ENCODE measurements at regions not wholly inside any gene's neighbourhood (a gene's known extent, or its start where the extent isn't known, plus 50 kb on each side); places are given as distances from the start of the nearest gene placed in this dataset.
A peak's percentile ranks its signal among the peaks of the same experiment; 100 is the strongest.

GRCh38 chr3:150254309-150254708 is 153.8 kb upstream of the TSC22D2 start:
- Histone ChIP-seq H2AFZ (replicated peaks; ENCODE audit: low read length, poor library complexity) (no peak overlapping the region), H4K20me1 (ENCODE audit: insufficient read depth, low read length) (no peaks in the 10 kb centered on the region), H4K8ac (ENCODE audit: low read depth in 2 of 2, low read length in 2 of 2) (no peak overlapping the region), H3K56ac (ENCODE audit: extremely low read depth, insufficient read depth, low read length) (no peak overlapping the region), H3K9me3 (ENCODE audit: control insufficient read depth, insufficient read depth, low read length) (no peaks in the 10 kb centered on the region), H2BK20ac (ENCODE audit: low read depth, low read length) (peak overlapping the region; percentile 75; the same call in 1 of the 2 replicates), H3K79me1 (ENCODE audit: low read depth in 1 of 2, low read length in 2 of 2) (peaks cover 6 to 12% of the 10 kb centered on the region in 2 experiments; a peak in 2 of 4 replicates), H3K27ac (ENCODE audit: insufficient read depth, low read length) (no peak overlapping the region), H3K4me3 (ENCODE audit: insufficient read depth, low read depth, low read length) (no peak overlapping the region), H3K4me1 (ENCODE audit: control insufficient read depth, insufficient read depth, low read length) (peaks cover 22% of the 10 kb centered on the region), H3K9me1 (ENCODE audit: insufficient read depth, low read length) (peaks cover 18% of the 10 kb centered on the region), H3K9ac (ENCODE audit: low read depth, low read length) (no peak overlapping the region), H3K36me3 (ENCODE audit: control insufficient read depth, insufficient read depth, low read length) (no peaks in the 10 kb centered on the region), H3K27me3 (ENCODE audit: control insufficient read depth, insufficient read depth, low read length) (no peaks in the 10 kb centered on the region), H2AK9ac (replicated peaks; ENCODE audit: low read depth, low read length, poor library complexity) (no peak overlapping the region), H3K4ac (ENCODE audit: low read depth, low read length) (no peak overlapping the region), H3K23ac (ENCODE audit: low read depth, low read length) (0 out of 2 replicates have a peak overlapping the region, but pooled peaks have one; percentile 45), H2AK5ac (ENCODE audit: low read depth, low read length) (no peak overlapping the region), H2BK15ac (ENCODE audit: low read depth, low read length) (no peak overlapping the region), H3K4me2 (ENCODE audit: low read depth, low read length) (no peak overlapping the region), H2BK120ac (ENCODE audit: low read depth, low read length) (no peak overlapping the region; the same call in 1 of the 2 replicates), H2BK5ac (ENCODE audit: low read depth, low read length, poor library complexity, severe bottlenecking) (no peak overlapping the region), H4K5ac (ENCODE audit: low read depth, low read length) (no peak overlapping the region), H4K91ac (ENCODE audit: insufficient read depth, low read depth, low read length) (peak overlapping the region; percentile 39; the same call in 1 of the 2 replicates), H3K18ac (ENCODE audit: low read depth, low read length) (no peak overlapping the region), H3K14ac (replicated peaks; ENCODE audit: low read depth, low read length) (0 out of 2 replicates have a peak overlapping the region, but pooled peaks have one; percentile 21)
- intact Hi-C loops (cut with micrococcal nuclease) (no loop called here), dilution Hi-C loops (cut with HindIII; ENCODE audit: low sequenced_read_pairs, unreplicated experiment) (no loop called here), in situ Hi-C loops (cut with MboI; ENCODE audit: low sequenced_read_pairs) (no loop called here)
- no peak for TF ChIP-seq RFX5 (IDR thresholded peaks at IDR 0.05; ENCODE audit: low read depth, low read length)
- TF ChIP-seq FOS (IDR thresholded peaks at IDR 0.05; ENCODE audit: low read depth, low read length) = no peak
- no peak for TF ChIP-seq SMC3 (IDR thresholded peaks at IDR 0.05; ENCODE audit: low read depth, low read length)
- no peak for TF ChIP-seq MXI1 (IDR thresholded peaks at IDR 0.05; ENCODE audit: borderline replicate concordance, low read depth, low read length)
- TF ChIP-seq, protein P1, sequence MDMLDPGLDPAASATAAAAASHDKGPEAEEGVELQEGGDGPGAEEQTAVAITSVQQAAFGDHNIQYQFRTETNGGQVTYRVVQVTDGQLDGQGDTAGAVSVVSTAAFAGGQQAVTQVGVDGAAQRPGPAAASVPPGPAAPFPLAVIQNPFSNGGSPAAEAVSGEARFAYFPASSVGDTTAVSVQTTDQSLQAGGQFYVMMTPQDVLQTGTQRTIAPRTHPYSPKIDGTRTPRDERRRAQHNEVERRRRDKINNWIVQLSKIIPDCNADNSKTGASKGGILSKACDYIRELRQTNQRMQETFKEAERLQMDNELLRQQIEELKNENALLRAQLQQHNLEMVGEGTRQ (IDR thresholded peaks at IDR 0.05; ENCODE audit: low read depth, low read length) = no peak
- no peak for TF ChIP-seq CTCF (conservative IDR thresholded peaks at IDR 0.05; ENCODE audit: low read depth, low read length)
- TF ChIP-seq MAZ (IDR thresholded peaks at IDR 0.05; ENCODE audit: borderline replicate concordance, low read depth, low read length) = no peak
- TF ChIP-seq RCOR1 (IDR thresholded peaks at IDR 0.05; ENCODE audit: insufficient replicate concordance, low read length) = no peak
- no peak for TF ChIP-seq RAD21 (IDR thresholded peaks at IDR 0.05; ENCODE audit: low read length)
- DNase-seq = no peak
- BruUV-seq (replicated peaks) = no TSS peak
- no peak for ATAC-seq (ENCODE audit: low read depth)
- CTCF ChIA-PET = no interaction called here
- WGBS, 2 experiments (ENCODE audit: extremely low coverage in 2 of 2, insufficient read length in 1 of 2) = no CpG with 5 or more reads among the region's 4 CpGs
- POLR2A ChIA-PET (ENCODE audit: unreplicated experiment) = interaction anchor here (0.5 kb wide), 1 partner anchor 56 kb away, joined by 6 read pairs; no protein-coding TSS in a partner anchor

Measured in IMR-90 (cell line).